H1 (cell line): ENCODE measurements at regions not wholly inside any gene's neighbourhood (a gene's known extent, or its start where the extent isn't known, plus 50 kb on each side); places are given as distances from the start of the nearest gene placed in this dataset.

Source experiments
- CTCF ChIA-PET: fragments of 300-600 bp; sonication (Branson Sonifier 250); formaldehyde crosslinking; loops from one replicate; lab custom pipeline; 2021; ENCODE audit not compliant: partially characterized antibody; lab: Charles Lee
- POLR2A ChIA-PET: fragments of 300-600 bp; sonication (Branson Sonifier 250); formaldehyde crosslinking; loops from one replicate; lab custom pipeline; 2021; ENCODE audit warnings: inconsistent platforms; ENCODE audit not compliant: partially characterized antibody; lab: Charles Lee
- DNase-seq, 2 experiments: peaks; one replicate each; pipeline versions ENCODE4 v3.0.0 to v3.0.0-alpha.2; 2010 to 2022; ENCODE audit warnings: low spot score in 2 of 2, low read depth in 1 of 2, mixed read lengths in 1 of 2
- FAIRE-seq: peaks from 2 replicates; lab custom pipeline; 2011; peaks lifted over from hg19 to GRCh38; lab: Jason Lieb, UNC
- H2AFZ ChIP-seq: 2 replicates; pipeline ENCODE4 v1.8.1; 2012; ENCODE audit warnings: low read length, inconsistent platforms
- H2AK5ac ChIP-seq: 2 replicates; pipeline ENCODE4 v1.6.1; 2013; ENCODE audit warnings: low read depth, low read length
- H2BK120ac ChIP-seq: replicated peaks from 2 replicates; pipeline ENCODE3; 2013; ENCODE audit warnings: low read depth, low read length, inconsistent platforms
- H2BK12ac ChIP-seq: 2 replicates; pipeline ENCODE4 v1.6.1; 2013; ENCODE audit warnings: low read depth, low read length
- H2BK15ac ChIP-seq: 2 replicates; pipeline ENCODE4 v1.6.1; 2013; ENCODE audit warnings: low read length
- H2BK20ac ChIP-seq: 2 replicates; pipeline ENCODE4 v1.6.1; 2013; ENCODE audit warnings: low read length
- H2BK5ac ChIP-seq: 2 replicates; pipeline ENCODE4 v1.6.1; 2013; ENCODE audit warnings: low read depth, low read length
- H3K14ac ChIP-seq: 2 replicates; pipeline ENCODE4 v1.6.1; 2013; ENCODE audit warnings: inconsistent platforms; ENCODE audit not compliant: insufficient read length
- H3K18ac ChIP-seq: 2 replicates; pipeline ENCODE4 v1.6.1; 2013; ENCODE audit warnings: low read length; ENCODE audit errors: extremely low read depth
- H3K23ac ChIP-seq: 2 replicates; pipeline ENCODE4 v1.6.1; 2013; ENCODE audit warnings: inconsistent platforms; ENCODE audit not compliant: insufficient read length
- H3K23me2 ChIP-seq: 2 replicates; pipeline ENCODE4 v1.6.1; 2013; ENCODE audit warnings: low read depth, low read length
- H3K27ac ChIP-seq: 2 replicates; pipeline ENCODE4 v1.6.1; 2011; ENCODE audit warnings: low read depth, low read length, inconsistent platforms
- H3K27me3 ChIP-seq, 4 experiments: replicated peaks in 1 of 4; 1 replicate in 1 of 4; 2 replicates in 3 of 4; pipeline versions ENCODE4 v1.6.1 to v1.8.1; 2011 to 2013; ENCODE audit warnings: low read length in 3 of 4, mild to moderate bottlenecking in 3 of 4, inconsistent platforms in 2 of 4, mixed read lengths in 2 of 4, moderate library complexity in 1 of 4; ENCODE audit not compliant: control insufficient read depth in 3 of 4, insufficient read depth in 3 of 4; ENCODE audit errors: extremely low read depth in 1 of 4
- H3K36me3 ChIP-seq, 4 experiments: 2 replicates each; pipeline versions ENCODE4 v1.6.1 to v1.8.1; 2011 to 2013; ENCODE audit warnings: mild to moderate bottlenecking in 4 of 4, low read length in 3 of 4, moderate library complexity in 2 of 4, control low read depth in 1 of 4, inconsistent platforms in 1 of 4; ENCODE audit not compliant: insufficient read depth in 4 of 4, control insufficient read depth in 2 of 4
- H3K4ac ChIP-seq: replicated peaks from 2 replicates; pipeline ENCODE3; 2013; ENCODE audit warnings: low read length, low read depth, mixed read lengths, inconsistent platforms; ENCODE audit not compliant: insufficient read length
- H3K4me1 ChIP-seq, 4 experiments: replicated peaks in 1 of 4; 1 replicate in 1 of 4; 2 replicates in 3 of 4; pipeline versions ENCODE4 v1.6.1 to v1.8.1; 2011 to 2013; ENCODE audit warnings: low read length in 3 of 4, inconsistent platforms in 2 of 4, mixed read lengths in 1 of 4; ENCODE audit not compliant: insufficient read depth in 4 of 4, control insufficient read depth in 3 of 4
- H3K4me2 ChIP-seq, 2 experiments: 2 replicates each; pipeline versions ENCODE4 v1.6.1 to v1.8.1; 2011 to 2013; ENCODE audit warnings: low read depth in 2 of 2, low read length in 2 of 2, control low read depth in 1 of 2, inconsistent platforms in 1 of 2, mild to moderate bottlenecking in 1 of 2; ENCODE audit not compliant: insufficient read depth in 1 of 2
- H3K4me3 ChIP-seq, 4 experiments: fragments of 200-600, 300-600 bp in 1 of 4; sonication (generic), shearing (Covaris generic), sonication (Bioruptor Twin) in 1 of 4; 2 replicates each; pipeline versions ENCODE4 v1.5.1 to v1.8.1; 2011 to 2016; ENCODE audit warnings: low read length in 4 of 4, low read depth in 3 of 4, control low read depth in 2 of 4, inconsistent platforms in 2 of 4, mild to moderate bottlenecking in 2 of 4, mixed read lengths in 1 of 4, moderate library complexity in 1 of 4; ENCODE audit not compliant: insufficient read depth in 2 of 4; ENCODE audit errors: extremely low read depth in 1 of 4
- H3K56ac ChIP-seq: replicated peaks from 2 replicates; pipeline ENCODE3; 2013; ENCODE audit warnings: low read depth, mild to moderate bottlenecking, mixed read lengths, low read length, inconsistent platforms; ENCODE audit not compliant: insufficient read length
- H3K79me1 ChIP-seq: 2 replicates; pipeline ENCODE4 v1.6.1; 2013; ENCODE audit warnings: low read depth, low read length, control low read depth
- H3K79me2 ChIP-seq, 2 experiments: 2 replicates each; pipeline versions ENCODE4 v1.6.1 to v1.8.1; 2012 to 2013; ENCODE audit warnings: low read length in 2 of 2, mild to moderate bottlenecking in 2 of 2, inconsistent platforms in 1 of 2; ENCODE audit not compliant: insufficient read depth in 2 of 2, control insufficient read depth in 1 of 2
- H3K9ac ChIP-seq, 4 experiments: replicated peaks in 1 of 4; 1 replicate in 1 of 4; 2 replicates in 3 of 4; pipeline versions ENCODE4 v1.6.1 to v1.8.1; 2011 to 2013; ENCODE audit warnings: low read depth in 3 of 4, low read length in 3 of 4, control low read depth in 2 of 4, mild to moderate bottlenecking in 2 of 4, moderate library complexity in 2 of 4, inconsistent platforms in 1 of 4; ENCODE audit errors: extremely low read depth in 1 of 4
- H3K9me3 ChIP-seq, 2 experiments: 2 replicates each; pipeline versions ENCODE4 v1.6.1 to v1.8.1; 2012 to 2013; ENCODE audit warnings: mild to moderate bottlenecking in 2 of 2, moderate library complexity in 2 of 2, control low read depth in 1 of 2, inconsistent platforms in 1 of 2, low read depth in 1 of 2, low read length in 1 of 2, mixed read lengths in 1 of 2; ENCODE audit not compliant: insufficient read depth in 2 of 2
- H4K20me1 ChIP-seq, 2 experiments: replicated peaks in 1 of 2; 2 replicates each; pipeline versions ENCODE3 to v1.8.1; 2011 to 2013; ENCODE audit warnings: inconsistent platforms in 2 of 2, low read length in 2 of 2, mild to moderate bottlenecking in 1 of 2; ENCODE audit not compliant: insufficient read depth in 2 of 2, control insufficient read depth in 1 of 2
- H4K5ac ChIP-seq: 2 replicates; pipeline ENCODE4 v1.6.1; 2013; ENCODE audit warnings: low read length, low read depth, mixed read lengths, inconsistent platforms; ENCODE audit not compliant: insufficient read length
- H4K8ac ChIP-seq: 2 replicates; pipeline ENCODE4 v1.8.0; 2013; ENCODE audit warnings: mild to moderate bottlenecking, moderate library complexity, low read length, inconsistent platforms; ENCODE audit not compliant: insufficient read depth; ENCODE audit errors: extremely low read depth
- H4K91ac ChIP-seq: replicated peaks from 2 replicates; pipeline ENCODE3; 2013; ENCODE audit warnings: low read length, mixed read lengths, inconsistent platforms; ENCODE audit not compliant: insufficient read length
- FOSL1 ChIP-seq: IDR thresholded peaks from 2 replicates; pipeline ENCODE4 v1.6.1; 2011; ENCODE audit warnings: mild to moderate bottlenecking, low read depth, low read length, moderate library complexity; ENCODE audit not compliant: insufficient read depth
- JUN ChIP-seq: IDR thresholded peaks from 2 replicates; pipeline ENCODE4 v1.6.1; 2011; ENCODE audit warnings: low read depth, mild to moderate bottlenecking, improper control_type of control experiment, low read length
- JUND ChIP-seq: IDR thresholded peaks from 2 replicates; pipeline ENCODE4 v1.6.1; 2011; ENCODE audit warnings: mild to moderate bottlenecking, improper control_type of control experiment, low read length
- KDM5A ChIP-seq: fragments of 200-600 bp; IDR thresholded peaks from 2 replicates; pipeline ENCODE4 v1.7.1; 2012; ENCODE audit warnings: mild to moderate bottlenecking, low read length, inconsistent platforms, mixed read lengths
- RFX5 ChIP-seq: IDR thresholded peaks from 2 replicates; pipeline ENCODE4 v1.6.1; 2011; ENCODE audit warnings: low read depth, low read length, improper control_type of control experiment, borderline replicate concordance
- SIRT6 ChIP-seq: IDR thresholded peaks from one replicate; pipeline ENCODE4 v1.7.1; 2012; ENCODE audit warnings: low read length, inconsistent platforms
- TF ChIP-seq, protein P1 (sequence below), 3 experiments: IDR thresholded peaks; 1 replicate in 2 of 3; 2 replicates in 1 of 3; pipeline versions ENCODE4 v1.5.1 to v1.6.1; 2011; ENCODE audit warnings: low read length in 3 of 3, mild to moderate bottlenecking in 3 of 3, inconsistent platforms in 2 of 3, low read depth in 1 of 3, moderate library complexity in 1 of 3; ENCODE audit not compliant: insufficient read depth in 1 of 3; ENCODE audit errors: control extremely low read depth in 1 of 3

DNA sequence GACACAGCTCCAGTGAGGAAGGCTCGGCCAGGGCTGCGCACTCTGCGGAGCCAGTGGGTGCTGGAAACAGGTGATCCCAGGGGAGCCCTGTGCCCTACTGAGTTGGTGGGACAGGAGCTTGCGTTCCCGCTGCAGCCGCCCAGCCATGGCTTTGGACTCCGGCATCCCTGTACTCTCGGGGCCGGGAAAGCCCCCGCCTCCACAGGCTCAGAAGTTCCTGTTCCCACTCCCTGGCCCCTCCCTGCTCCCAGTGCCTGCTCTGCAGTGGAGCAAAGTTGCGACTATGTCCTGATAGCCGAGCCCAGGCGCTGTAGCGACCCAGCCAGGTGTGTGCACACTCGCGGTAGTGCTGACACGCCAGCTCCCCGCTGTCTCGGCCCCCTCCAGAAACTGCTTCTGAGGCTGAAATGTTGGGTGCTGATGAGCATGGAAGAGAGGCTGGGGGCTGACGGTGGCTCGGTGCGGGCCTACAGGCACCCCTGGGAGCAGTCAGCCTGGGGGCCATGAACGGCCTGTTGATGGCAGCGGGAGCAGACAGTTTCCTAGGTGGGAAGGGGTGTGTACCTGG is 344.6 kb upstream of the MGAT4C start (continued):
- no peak for TF ChIP-seq JUND
- TF ChIP-seq, all 59 proteins: peak for 0

DNA sequence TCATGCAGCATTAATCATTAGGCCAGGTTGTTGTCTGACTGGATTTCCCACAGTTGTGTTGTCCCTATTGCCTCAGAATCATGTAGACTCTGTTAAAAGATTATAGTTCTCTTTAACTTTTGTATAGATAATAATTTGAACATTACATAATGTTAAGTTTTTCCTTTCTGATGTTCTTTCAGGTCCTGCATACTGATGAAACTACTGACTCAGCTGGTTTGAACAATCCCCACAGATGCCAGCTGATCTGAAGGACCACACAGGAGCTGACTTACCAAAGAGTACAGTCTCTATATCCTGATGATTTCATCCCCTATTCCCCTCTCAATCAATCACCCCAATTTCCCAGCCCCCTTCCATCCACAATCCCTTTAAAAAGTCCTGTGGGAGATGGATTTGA is 341.2 kb upstream of the MGAT4C start:
- no peak for FAIRE-seq
- TF ChIP-seq SIRT6 (no peak), FOSL1 (no peak), RFX5 (no peak), KDM5A (no peak), JUN (no peak)
- TF ChIP-seq, protein P1, sequence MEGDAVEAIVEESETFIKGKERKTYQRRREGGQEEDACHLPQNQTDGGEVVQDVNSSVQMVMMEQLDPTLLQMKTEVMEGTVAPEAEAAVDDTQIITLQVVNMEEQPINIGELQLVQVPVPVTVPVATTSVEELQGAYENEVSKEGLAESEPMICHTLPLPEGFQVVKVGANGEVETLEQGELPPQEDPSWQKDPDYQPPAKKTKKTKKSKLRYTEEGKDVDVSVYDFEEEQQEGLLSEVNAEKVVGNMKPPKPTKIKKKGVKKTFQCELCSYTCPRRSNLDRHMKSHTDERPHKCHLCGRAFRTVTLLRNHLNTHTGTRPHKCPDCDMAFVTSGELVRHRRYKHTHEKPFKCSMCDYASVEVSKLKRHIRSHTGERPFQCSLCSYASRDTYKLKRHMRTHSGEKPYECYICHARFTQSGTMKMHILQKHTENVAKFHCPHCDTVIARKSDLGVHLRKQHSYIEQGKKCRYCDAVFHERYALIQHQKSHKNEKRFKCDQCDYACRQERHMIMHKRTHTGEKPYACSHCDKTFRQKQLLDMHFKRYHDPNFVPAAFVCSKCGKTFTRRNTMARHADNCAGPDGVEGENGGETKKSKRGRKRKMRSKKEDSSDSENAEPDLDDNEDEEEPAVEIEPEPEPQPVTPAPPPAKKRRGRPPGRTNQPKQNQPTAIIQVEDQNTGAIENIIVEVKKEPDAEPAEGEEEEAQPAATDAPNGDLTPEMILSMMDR (IDR thresholded peaks at IDR 0.05; ENCODE audit: control extremely low read depth in 1 of 3, insufficient read depth in 1 of 3, low read depth in 1 of 3, low read length in 3 of 3): no peak
- H3K4me3 ChIP-seq: no peak overlapping the region
- no peak overlapping the region for H4K91ac ChIP-seq
- H3K79me2 ChIP-seq: no peaks in the 10 kb centered on the region
- H4K20me1 ChIP-seq: no peaks in the 10 kb centered on the region
- H2BK120ac ChIP-seq: no peak overlapping the region
- no peak overlapping the region for H4K8ac ChIP-seq
- DNase-seq: no peak
- H3K79me1 ChIP-seq: no peaks in the 10 kb centered on the region
- POLR2A ChIA-PET: no interaction called here
- H3K23ac ChIP-seq: no peak overlapping the region
- H3K23me2 ChIP-seq: no peaks in the 10 kb centered on the region
- H2BK15ac ChIP-seq: no peak overlapping the region
- no peak overlapping the region for H4K5ac ChIP-seq
- no peak overlapping the region for H3K4me2 ChIP-seq
- no peaks in the 10 kb centered on the region for H3K9me3 ChIP-seq
- no peak overlapping the region for H2AK5ac ChIP-seq
- H2BK20ac ChIP-seq: no peak overlapping the region
- H3K18ac ChIP-seq: no peak overlapping the region
- no peak overlapping the region for H3K56ac ChIP-seq
- no peak overlapping the region for H3K27ac ChIP-seq
- H3K9ac ChIP-seq: no peak overlapping the region
- CTCF ChIA-PET: no interaction called here
- H3K27me3 ChIP-seq: no peaks in the 10 kb centered on the region
- H3K4me1 ChIP-seq: no peaks in the 10 kb centered on the region
- no peak overlapping the region for H3K14ac ChIP-seq
- H2AFZ ChIP-seq: no peak overlapping the region
- H2BK12ac ChIP-seq: no peak overlapping the region
- H3K36me3 ChIP-seq: no peaks in the 10 kb centered on the region
- H3K4ac ChIP-seq: no peak overlapping the region
- H2BK5ac ChIP-seq: no peak overlapping the region
